ENCODE measurements at regions not wholly inside any gene's neighbourhood (a gene's known extent, or its start where the extent isn't known, plus 50 kb on each side); places are given as distances from the start of the nearest gene placed in this dataset.
A peak's percentile ranks its signal among the peaks of the same experiment; 100 is the strongest.
"Not testable (repeated sequence)": the region's sequence is repeated elsewhere in the genome, so short reads cannot be mapped to it uniquely, and the experiment has no call there.

- Mint-ChIP-seq H3K9me3 (ENCODE audit: unreplicated experiment) (no peaks in the 10 kb centered on the region), H3K36me3 (ENCODE audit: insufficient read depth, unreplicated experiment) (no peaks in the 10 kb centered on the region), H3K4me3 (ENCODE audit: unreplicated experiment) (no peak overlapping the region), H3K27ac (ENCODE audit: low read depth, unreplicated experiment) (no peak overlapping the region), H3K27me3 (ENCODE audit: insufficient read depth, unreplicated experiment) (peaks cover 13% of the 10 kb centered on the region), H3K4me1 (ENCODE audit: insufficient read depth, unreplicated experiment) (peaks cover 9% of the 10 kb centered on the region)
- peak; percentile 64 for TF ChIP-seq CTCF (IDR thresholded peaks at IDR 0.05; ENCODE audit: unreplicated experiment)
- DNase-seq (ENCODE audit: unreplicated experiment): peak; percentile 53
- ChIA-PET POLR2A (no interaction called here), CTCF (interaction anchor here (0.6 to 1.0 kb wide), 3 partner anchors 18 to 562 kb away, joined by 3 to 4 read pairs (median 3); no protein-coding TSS in a partner anchor)
- no TSS peak for BruUV-seq (replicated peaks)
- intact Hi-C loops (cut with micrococcal nuclease): loop anchor here (5.0 to 10.0 kb wide), 2 partner anchors 248 to 550 kb away; no protein-coding TSS in a partner anchor
Measured at GRCh38 chr1:38586993-38587646, 272.5 kb downstream of the RRAGC start.

GRCh38 chr1:38585971-38586370 is 273.6 kb downstream of the RRAGC start:
- no peak overlapping the region for H3K4me3 Mint-ChIP-seq (ENCODE audit: unreplicated experiment)
- H3K27ac Mint-ChIP-seq (ENCODE audit: low read depth, unreplicated experiment): no peak overlapping the region
- DNase-seq (ENCODE audit: unreplicated experiment): no peak
- CTCF ChIA-PET: interaction anchor here (0.7 kb wide), 1 partner anchor 401 kb away, joined by 3 read pairs; no protein-coding TSS in a partner anchor
- BruUV-seq (replicated peaks): no TSS peak
- H3K36me3 Mint-ChIP-seq (ENCODE audit: insufficient read depth, unreplicated experiment): no peaks in the 10 kb centered on the region
- no peaks in the 10 kb centered on the region for H3K9me3 Mint-ChIP-seq (ENCODE audit: unreplicated experiment)
- no peak for TF ChIP-seq CTCF (IDR thresholded peaks at IDR 0.05; ENCODE audit: unreplicated experiment)
- POLR2A ChIA-PET: no interaction called here
- intact Hi-C loops (cut with micrococcal nuclease): loop anchor here (5.0 to 10.0 kb wide), 2 partner anchors 249 to 549 kb away; no protein-coding TSS in a partner anchor
- H3K4me1 Mint-ChIP-seq (ENCODE audit: insufficient read depth, unreplicated experiment): peaks cover 9% of the 10 kb centered on the region
- peaks cover 13% of the 10 kb centered on the region for H3K27me3 Mint-ChIP-seq (ENCODE audit: insufficient read depth, unreplicated experiment)

- H3K4me3 Mint-ChIP-seq (ENCODE audit: unreplicated experiment): no peak overlapping the region
- H3K9me3 Mint-ChIP-seq (ENCODE audit: unreplicated experiment): no peaks in the 10 kb centered on the region
- ChIA-PET POLR2A (no interaction called here), CTCF (interaction anchor here (0.7 kb wide), 1 partner anchor 401 kb away, joined by 3 read pairs; no protein-coding TSS in a partner anchor)
- peaks cover 13% of the 10 kb centered on the region for H3K27me3 Mint-ChIP-seq (ENCODE audit: insufficient read depth, unreplicated experiment)
- no peaks in the 10 kb centered on the region for H3K36me3 Mint-ChIP-seq (ENCODE audit: insufficient read depth, unreplicated experiment)
- BruUV-seq (replicated peaks): no TSS peak
- no peak for TF ChIP-seq CTCF (IDR thresholded peaks at IDR 0.05; ENCODE audit: unreplicated experiment)
- H3K27ac Mint-ChIP-seq (ENCODE audit: low read depth, unreplicated experiment): no peak overlapping the region
- H3K4me1 Mint-ChIP-seq (ENCODE audit: insufficient read depth, unreplicated experiment): peaks cover 9% of the 10 kb centered on the region
- no peak for DNase-seq (ENCODE audit: unreplicated experiment)
- intact Hi-C loops (cut with micrococcal nuclease): loop anchor here (5.0 to 10.0 kb wide), 2 partner anchors 249 to 548 kb away; no protein-coding TSS in a partner anchor
Measured at GRCh38 chr1:38585460-38585859, 274.1 kb downstream of the RRAGC start.

GRCh38 chr1:38584448-38585355 is 274.9 kb downstream of the RRAGC start:
- ChIA-PET POLR2A (no interaction called here), CTCF (no interaction called here)
- no peak overlapping the region for H3K4me3 Mint-ChIP-seq (ENCODE audit: unreplicated experiment)
- no peak overlapping the region for H3K27ac Mint-ChIP-seq (ENCODE audit: low read depth, unreplicated experiment)
- intact Hi-C loops (cut with micrococcal nuclease): loop anchor here (5.0 to 10.0 kb wide), 2 partner anchors 250 to 547 kb away; no protein-coding TSS in a partner anchor
- BruUV-seq (replicated peaks): no TSS peak
- H3K27me3 Mint-ChIP-seq (ENCODE audit: insufficient read depth, unreplicated experiment): peaks cover 20% of the 10 kb centered on the region
- no peaks in the 10 kb centered on the region for H3K9me3 Mint-ChIP-seq (ENCODE audit: unreplicated experiment)
- H3K4me1 Mint-ChIP-seq (ENCODE audit: insufficient read depth, unreplicated experiment): peaks cover 7% of the 10 kb centered on the region
- no peak for DNase-seq (ENCODE audit: unreplicated experiment)
- no peak for TF ChIP-seq CTCF (IDR thresholded peaks at IDR 0.05; ENCODE audit: unreplicated experiment)
- no peaks in the 10 kb centered on the region for H3K36me3 Mint-ChIP-seq (ENCODE audit: insufficient read depth, unreplicated experiment)

GRCh38 chr1:38583287-38583686 is 276.3 kb downstream of the RRAGC start:
- H3K4me1 Mint-ChIP-seq (ENCODE audit: insufficient read depth, unreplicated experiment); CTCF ChIA-PET; H3K27ac Mint-ChIP-seq (ENCODE audit: low read depth, unreplicated experiment); BruUV-seq (replicated peaks); H3K36me3 Mint-ChIP-seq (ENCODE audit: insufficient read depth, unreplicated experiment); H3K4me3 Mint-ChIP-seq (ENCODE audit: unreplicated experiment); H3K9me3 Mint-ChIP-seq (ENCODE audit: unreplicated experiment); DNase-seq (ENCODE audit: unreplicated experiment); POLR2A ChIA-PET: not testable (repeated sequence)
- peaks cover 34% of the 10 kb centered on the region for H3K27me3 Mint-ChIP-seq (ENCODE audit: insufficient read depth, unreplicated experiment)
- intact Hi-C loops (cut with micrococcal nuclease): loop anchor here (10.0 kb wide), 1 partner anchor 252 kb away; no protein-coding TSS in a partner anchor
